HG03108 (cell line): ENCODE measurements at regions not wholly inside any gene's neighbourhood (a gene's known extent, or its start where the extent isn't known, plus 50 kb on each side); places are given as distances from the start of the nearest gene placed in this dataset.
"Not testable (repeated sequence)": the region's sequence is repeated elsewhere in the genome, so short reads cannot be mapped to it uniquely, and the experiment has no call there.

Experiments
- ATAC-seq: cut with Tn5 transposase; IDR thresholded peaks from one replicate; pipeline ENCODE4 v1.9.1; 2021; ENCODE audit warnings: moderate library complexity; ENCODE audit not compliant: unreplicated experiment

- ATAC-seq, result no peak
Observed at GRCh38 chr2:84057917-84058560, 401.0 kb downstream of the SUCLG1 start.

DNA sequence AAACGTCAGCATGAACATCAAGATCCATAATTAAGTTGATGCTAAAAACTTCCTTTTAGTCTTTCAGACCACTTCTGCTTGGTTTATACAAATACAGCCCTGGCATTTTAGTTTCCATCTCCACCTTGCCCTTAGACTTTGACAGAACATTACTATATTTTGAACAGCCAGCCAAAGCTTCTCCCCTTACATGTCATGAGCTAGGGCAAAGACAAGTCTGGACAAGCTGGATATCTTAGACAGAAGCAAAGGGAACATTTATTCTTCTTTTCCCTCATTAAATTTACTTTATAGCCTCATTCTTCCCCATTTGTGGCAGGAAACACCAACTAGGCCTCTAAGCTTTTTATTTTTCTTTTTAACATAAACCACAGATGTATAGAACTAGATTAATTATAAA lies 403.3 kb downstream of the SUCLG1 start:
- no peak for ATAC-seq

DNA sequence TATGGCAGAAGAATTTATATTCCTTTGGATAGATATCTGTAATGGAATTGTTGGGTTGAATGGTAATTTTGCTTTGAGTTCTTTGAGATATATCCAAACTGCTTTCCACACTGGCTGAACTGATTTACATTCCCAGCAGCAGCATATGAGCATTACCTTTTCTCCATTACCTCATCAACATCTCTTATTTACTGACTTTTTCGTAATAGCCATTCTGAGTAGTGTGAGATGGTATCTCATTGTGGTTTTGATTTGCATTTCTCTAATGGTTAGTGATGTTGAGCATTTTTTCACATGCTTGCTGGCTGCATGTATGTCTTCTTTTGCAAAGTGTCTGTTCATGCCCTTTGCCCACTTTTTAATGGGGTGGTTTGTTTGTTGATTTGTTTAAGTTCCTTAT lies 404.5 kb downstream of the SUCLG1 start:
- ATAC-seq, result not testable (repeated sequence)

DNA sequence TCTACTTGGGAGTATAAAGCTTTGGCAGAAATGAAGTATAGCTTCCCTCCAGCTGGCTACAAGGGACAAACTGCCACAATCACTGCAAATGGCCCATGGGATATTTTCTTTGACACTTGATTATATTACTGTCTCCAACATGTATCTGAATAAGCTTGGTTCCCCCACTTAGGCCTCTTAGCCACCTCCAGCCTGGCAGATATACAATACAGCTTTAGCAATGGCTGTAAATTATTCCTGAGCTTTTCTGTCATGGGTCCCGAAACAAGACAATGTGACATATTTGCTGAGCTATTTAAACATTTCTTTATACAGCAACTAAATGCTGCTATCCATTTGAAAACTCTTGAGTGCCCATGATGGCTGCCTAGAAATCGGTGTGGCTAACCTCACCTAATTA lies 406.2 kb downstream of the SUCLG1 start:
- no peak for ATAC-seq

- ATAC-seq, result no peak
Observed at GRCh38 chr2:84052043-84052442, 407.0 kb downstream of the SUCLG1 start.

- ATAC-seq, result no peak
Observed at GRCh38 chr2:84048964-84049363, 410.1 kb downstream of the SUCLG1 start.

- no peak for ATAC-seq
Observed at GRCh38 chr2:84041506-84041905, 417.6 kb downstream of the SUCLG1 start.

- no peak for ATAC-seq
Observed at GRCh38 chr2:84040281-84040680, 418.8 kb downstream of the SUCLG1 start.

DNA sequence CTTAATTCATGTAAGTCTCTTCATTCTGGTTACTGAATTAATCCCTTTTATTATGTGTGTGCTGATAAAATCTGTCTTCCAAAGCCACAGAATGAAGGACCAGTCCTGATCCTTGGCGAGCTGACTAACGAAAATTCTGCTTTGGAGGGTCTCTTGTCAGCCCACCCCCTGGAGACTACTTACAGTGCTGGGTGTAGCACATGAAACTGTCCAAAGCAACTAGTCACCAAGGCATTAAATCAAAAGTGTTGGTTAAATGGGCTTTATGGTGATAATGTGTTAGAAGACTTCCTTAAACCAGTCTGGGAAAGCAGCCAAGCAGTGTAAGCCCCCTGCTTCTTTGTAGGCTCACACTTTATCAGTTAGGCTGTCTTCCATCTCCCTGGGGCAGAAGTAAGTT lies 420.2 kb downstream of the SUCLG1 start:
- ATAC-seq, result no peak

GRCh38 chr2:84033347-84033974 lies 425.6 kb downstream of the SUCLG1 start:
- no peak for ATAC-seq

DNA sequence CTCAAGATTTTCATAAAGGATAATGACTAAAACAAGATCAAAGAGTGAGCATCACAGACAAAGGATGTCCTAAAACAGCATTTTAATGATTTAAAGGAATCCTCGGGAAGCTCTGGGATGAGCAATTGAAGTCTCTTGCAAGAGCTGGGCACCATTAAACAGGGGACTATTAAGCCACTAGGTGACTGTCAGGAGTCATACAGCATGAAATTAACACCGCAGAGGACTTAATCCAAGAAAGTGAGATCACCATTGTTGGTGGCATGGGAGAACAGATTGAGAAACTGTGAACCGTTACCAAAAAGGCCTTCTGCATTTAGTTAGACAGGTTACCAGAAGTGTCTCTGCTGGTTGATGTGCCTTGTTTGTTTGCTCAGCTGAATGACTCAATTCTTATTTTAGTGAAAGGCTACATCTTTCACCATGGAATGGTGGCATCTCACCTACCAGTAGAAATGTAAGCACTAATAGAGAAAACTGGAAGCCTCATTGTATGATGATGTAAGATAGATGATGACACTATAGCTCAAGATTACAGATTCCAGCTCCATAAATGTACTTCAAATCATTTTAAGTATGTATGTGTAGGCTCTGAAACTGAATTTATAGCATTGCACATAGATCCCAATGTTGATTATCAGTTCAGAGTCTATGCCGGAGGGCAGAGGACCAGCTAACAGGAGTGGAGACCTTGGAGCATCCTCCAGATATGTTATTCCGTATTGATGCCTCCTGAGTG lies 427.6 kb downstream of the SUCLG1 start:
- ATAC-seq, result no peak

- no peak for ATAC-seq
Observed at GRCh38 chr2:84029903-84030575, 429.0 kb downstream of the SUCLG1 start.

DNA sequence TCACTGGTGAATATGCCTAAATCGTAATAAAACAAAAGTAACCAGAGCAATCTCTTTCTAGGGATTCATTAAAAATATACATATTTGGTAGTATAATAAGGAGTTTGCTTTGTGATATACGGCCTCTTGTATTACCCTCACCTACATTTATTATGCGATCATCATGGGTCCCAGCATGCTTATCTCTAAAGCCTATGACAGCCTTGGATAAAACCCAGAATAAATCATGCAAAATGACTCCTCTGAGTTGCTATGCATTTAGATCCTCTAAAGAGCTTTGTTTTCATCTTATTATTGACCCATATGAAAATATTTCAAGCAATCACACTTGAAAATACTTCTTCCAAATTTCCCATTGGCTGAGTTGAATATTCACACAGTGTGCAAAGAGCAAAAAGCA lies 432.3 kb downstream of the SUCLG1 start:
- ATAC-seq, result no peak

DNA sequence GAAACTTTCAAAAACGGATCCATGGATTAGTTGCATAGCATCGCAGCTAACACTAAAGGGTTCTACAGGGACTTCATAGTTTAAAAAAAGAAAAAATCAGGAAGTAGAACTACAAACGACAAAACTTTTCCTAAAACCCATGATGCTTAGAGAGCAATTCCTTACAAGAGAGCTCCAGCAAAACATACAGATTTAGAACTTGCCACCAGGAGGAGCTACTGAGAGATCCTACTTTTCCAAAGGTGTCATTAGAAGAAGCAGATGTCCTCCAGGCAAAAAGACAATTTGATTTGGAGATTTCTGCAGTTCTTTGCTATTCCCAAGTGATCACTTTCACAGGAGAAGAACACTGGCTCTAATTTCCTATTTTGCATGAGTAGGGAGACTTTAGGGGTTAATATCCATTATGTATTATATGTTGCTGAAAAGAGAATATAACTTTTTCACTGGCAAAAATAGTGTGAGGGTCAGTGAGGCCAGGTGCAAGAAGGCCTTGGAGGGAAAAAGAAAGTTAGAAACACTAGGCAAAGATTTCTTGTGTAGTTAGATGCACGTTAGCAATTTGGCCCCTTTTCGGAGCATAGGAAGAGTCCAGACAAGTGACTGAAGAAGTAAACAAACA lies 436.2 kb downstream of the SUCLG1 start:
- ATAC-seq, result no peak

DNA sequence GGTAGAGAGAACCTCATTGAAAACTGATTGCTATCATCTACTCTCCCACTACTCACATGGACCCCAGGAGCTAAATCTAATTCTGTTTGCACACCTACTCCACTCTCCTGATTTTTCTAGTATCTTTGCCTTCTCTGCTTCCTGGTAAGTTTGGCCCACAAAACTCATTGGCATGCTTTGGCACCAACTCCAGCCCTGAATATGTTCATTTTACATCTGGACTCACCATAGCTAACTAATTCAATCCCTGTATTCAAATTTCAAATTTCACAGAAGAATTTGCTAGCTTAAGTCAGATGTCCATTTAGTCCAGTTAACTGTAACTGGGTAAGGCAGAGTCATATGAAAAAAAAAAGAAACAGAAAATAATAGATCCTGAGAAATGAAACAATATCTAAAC lies 442.1 kb downstream of the SUCLG1 start:
- no peak for ATAC-seq

DNA sequence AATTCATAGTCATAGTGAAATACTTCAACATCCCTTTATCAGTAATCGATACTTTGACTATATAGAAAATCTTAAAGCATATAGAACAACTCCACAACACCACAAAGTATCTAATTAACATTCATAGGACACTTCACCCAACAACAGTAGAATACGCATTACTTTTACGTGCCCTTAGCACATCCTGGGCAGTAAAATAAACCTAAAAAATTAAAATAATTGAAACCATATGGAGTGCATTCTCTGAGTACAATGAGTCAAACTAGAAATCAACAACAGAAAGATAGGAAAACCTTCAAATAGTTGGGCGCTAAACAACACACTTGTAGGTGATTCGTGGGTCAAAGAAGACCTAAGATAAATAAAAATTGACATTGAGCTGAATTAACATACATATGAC lies 442.9 kb downstream of the SUCLG1 start:
- ATAC-seq, result no peak

DNA sequence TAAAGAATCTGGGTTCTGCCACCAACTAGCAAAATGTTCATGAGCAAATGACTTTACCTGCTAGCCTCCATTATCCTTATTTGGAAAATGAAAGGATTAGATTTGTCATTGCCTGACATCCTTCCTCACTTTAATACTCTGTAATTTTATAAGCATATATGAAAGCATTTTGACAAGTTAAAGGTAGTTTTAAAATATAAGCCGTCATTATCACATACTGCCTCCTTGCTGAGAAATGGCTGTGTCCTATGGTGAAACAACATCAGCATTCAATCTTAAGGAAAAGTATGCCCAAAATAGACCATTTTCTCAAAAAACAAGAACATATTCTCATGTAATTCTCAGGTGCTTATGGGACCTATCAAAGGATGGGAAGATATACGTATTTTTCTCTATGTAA lies 461.2 kb downstream of the SUCLG1 start:
- ATAC-seq, result no peak

DNA sequence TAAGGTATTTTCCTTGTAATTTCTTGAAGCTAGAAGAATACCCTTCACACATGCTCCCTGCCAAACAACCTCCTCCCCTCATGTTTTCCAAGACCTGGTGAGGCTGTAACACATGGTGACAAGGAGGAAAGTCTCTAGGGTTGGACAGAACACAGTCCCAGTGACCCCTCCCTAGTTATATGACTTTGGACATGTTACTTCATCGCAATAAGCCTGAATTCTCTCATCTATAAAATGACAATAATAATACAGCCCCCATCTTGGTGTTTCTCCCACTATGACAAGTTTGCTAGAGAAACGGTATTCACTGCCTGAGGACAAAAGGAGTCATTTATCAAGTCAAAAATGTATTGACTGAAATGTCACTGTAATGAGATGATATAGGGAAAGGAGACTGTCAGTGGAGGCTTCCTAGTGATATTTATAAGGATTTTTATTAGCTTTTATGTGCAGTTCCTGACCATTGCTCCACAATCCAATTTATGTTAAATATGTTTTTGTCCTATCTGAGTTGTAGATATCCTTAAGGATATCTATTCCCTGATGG lies 464.4 kb downstream of the SUCLG1 start:
- no peak for ATAC-seq

GRCh38 chr2:83993873-83994632 lies 465.0 kb downstream of the SUCLG1 start:
- ATAC-seq, result no peak

GRCh38 chr2:83991992-83992391 lies 467.1 kb downstream of the SUCLG1 start:
- no peak for ATAC-seq
